Endothelial cell of umbilical vein (primary cell): ENCODE measurements at regions not wholly inside any gene's neighbourhood (a gene's known extent, or its start where the extent isn't known, plus 50 kb on each side); places are given as distances from the start of the nearest gene placed in this dataset.

Source experiments
- BruUV-seq: library from RNA; stranded (reverse); fragments of 400-500 nt; replicated peaks from 2 replicates; lab custom pipeline; 2021; lab: Mats Ljungman, UMichigan
- CTCF ChIA-PET: fragments of 300-600, 350-600 bp; sonication (Branson Sonifier 250); formaldehyde crosslinking; loops from one replicate; lab custom pipeline; 2021; ENCODE audit warnings: antibody characterized with exemption, inconsistent platforms; lab: Charles Lee
- POLR2A ChIA-PET: fragments of 300-600, 350-600 bp; sonication (Branson Sonifier 250); formaldehyde crosslinking; loops from one replicate; lab custom pipeline; 2021; ENCODE audit warnings: antibody characterized with exemption, inconsistent platforms; lab: Charles Lee
- DNase-seq: peaks from one replicate; pipeline ENCODE4 v3.0.0-alpha.2; 2011; ENCODE audit warnings: low read depth, low spot score
- FAIRE-seq: peaks from 2 replicates; lab custom pipeline; 2011; peaks lifted over from hg19 to GRCh38; lab: Jason Lieb, UNC
- H2AFZ ChIP-seq: 2 replicates; pipeline ENCODE4 v1.6.0; 2012; ENCODE audit warnings: low read depth, low read length, control low read depth, inconsistent platforms
- H3K27ac ChIP-seq: 2 replicates; pipeline ENCODE4 v1.5.1; 2011; ENCODE audit warnings: low read depth, mild to moderate bottlenecking, control low read depth, low read length, moderate library complexity; ENCODE audit not compliant: insufficient read depth
- H3K27me3 ChIP-seq, 2 experiments: 2 replicates each; pipeline versions ENCODE4 v1.6.0 to v1.6.1; 2011; ENCODE audit warnings: low read length in 2 of 2, mixed read lengths in 1 of 2; ENCODE audit not compliant: control insufficient read depth in 2 of 2, insufficient read depth in 2 of 2
- H3K36me3 ChIP-seq, 2 experiments: 2 replicates in 1 of 2; 3 replicates in 1 of 2; pipeline ENCODE4 v1.5.1; 2011; ENCODE audit warnings: low read length in 2 of 2, mild to moderate bottlenecking in 1 of 2, moderate library complexity in 1 of 2; ENCODE audit not compliant: control insufficient read depth in 2 of 2, insufficient read depth in 2 of 2; ENCODE audit errors: extremely low read depth in 1 of 2
- H3K4me1 ChIP-seq: 3 replicates; pipeline ENCODE4 v1.5.1; 2011; ENCODE audit warnings: mild to moderate bottlenecking, low read length; ENCODE audit not compliant: control insufficient read depth, insufficient read depth; ENCODE audit errors: extremely low read depth
- H3K4me2 ChIP-seq: 2 replicates; pipeline ENCODE4 v1.6.1; 2011; ENCODE audit warnings: low read length, control low read depth, mixed read lengths; ENCODE audit not compliant: insufficient read depth
- H3K4me3 ChIP-seq, 3 experiments: fragments of 200-600 bp in 1 of 3; sonication (generic), shearing (Covaris generic) in 1 of 3; replicated peaks in 1 of 3; 2 replicates each; pipeline ENCODE4 v1.5.1; 2011 to 2016; ENCODE audit warnings: control low read depth in 3 of 3, low read length in 3 of 3, mild to moderate bottlenecking in 2 of 3, inconsistent platforms in 1 of 3, low read depth in 1 of 3, moderate library complexity in 1 of 3; ENCODE audit not compliant: insufficient read depth in 1 of 3
- H3K79me2 ChIP-seq: 2 replicates; pipeline ENCODE4 v1.6.0; 2012; ENCODE audit warnings: low read length, inconsistent platforms; ENCODE audit not compliant: control insufficient read depth, insufficient read depth
- H3K9ac ChIP-seq: replicated peaks from 2 replicates; pipeline ENCODE3; 2011; ENCODE audit warnings: low read length, control low read depth; ENCODE audit not compliant: insufficient read depth; ENCODE audit errors: extremely low read depth
- H3K9me1 ChIP-seq: replicated peaks from 3 replicates; pipeline ENCODE4 v1.6.0; 2011; ENCODE audit warnings: mild to moderate bottlenecking, low read length; ENCODE audit not compliant: control insufficient read depth, insufficient read depth; ENCODE audit errors: extremely low read depth
- H3K9me3 ChIP-seq: replicated peaks from 2 replicates; pipeline ENCODE4 v1.5.1; 2012; ENCODE audit warnings: low read length, inconsistent platforms; ENCODE audit not compliant: control insufficient read depth, insufficient read depth
- H4K20me1 ChIP-seq: replicated peaks from 2 replicates; pipeline ENCODE3; 2011; ENCODE audit warnings: mild to moderate bottlenecking, low read length; ENCODE audit not compliant: control insufficient read depth, insufficient read depth; ENCODE audit errors: extremely low read depth
- CTCF ChIP-seq, 2 donors: IDR thresholded peaks; 1 replicate in 1 of 2; 2 replicates in 1 of 2; pipeline ENCODE4 v1.5.1; 2011; ENCODE audit warnings: low read length in 2 of 2, mild to moderate bottlenecking in 2 of 2, moderate library complexity in 2 of 2, control low read depth in 1 of 2, inconsistent platforms in 1 of 2, low read depth in 1 of 2; ENCODE audit not compliant: insufficient read depth in 1 of 2; ENCODE audit errors: extremely low read depth in 1 of 2
- EZH2 ChIP-seq: IDR thresholded peaks from 2 replicates; pipeline ENCODE4 v1.6.1; 2012; ENCODE audit warnings: borderline replicate concordance, low read depth, mild to moderate bottlenecking, moderate library complexity, low read length, inconsistent platforms; ENCODE audit not compliant: severe bottlenecking
- FOS ChIP-seq: IDR thresholded peaks from 2 replicates; pipeline ENCODE4 v1.6.1; 2011; ENCODE audit warnings: mild to moderate bottlenecking, low read length, moderate library complexity, borderline replicate concordance; ENCODE audit not compliant: insufficient read depth
- GATA2 ChIP-seq: IDR thresholded peaks from 2 replicates; pipeline ENCODE4 v1.7.0; 2011; ENCODE audit warnings: low read depth, mild to moderate bottlenecking, moderate library complexity, mixed read lengths, low read length; ENCODE audit not compliant: insufficient read length, insufficient read depth
- JUN ChIP-seq: IDR thresholded peaks from 2 replicates; pipeline ENCODE4 v1.6.1; 2011; ENCODE audit warnings: borderline replicate concordance, low read depth; ENCODE audit not compliant: insufficient read length, insufficient read depth
- MAX ChIP-seq: IDR thresholded peaks from 2 replicates; pipeline ENCODE4 v1.6.1; 2011; ENCODE audit not compliant: insufficient read depth, insufficient read length
- MYC ChIP-seq: IDR thresholded peaks from one replicate; pipeline ENCODE4 v1.6.1; 2011; ENCODE audit warnings: mild to moderate bottlenecking, low read depth, low read length
- POLR2A ChIP-seq: IDR thresholded peaks from 2 replicates; pipeline ENCODE4 v1.6.1; 2012; ENCODE audit warnings: low read depth, mild to moderate bottlenecking, control low read depth, low read length
- POLR2AphosphoS5 ChIP-seq: IDR thresholded peaks from 2 replicates; pipeline ENCODE4 v1.6.1; 2012; ENCODE audit warnings: low read depth, mild to moderate bottlenecking, control low read depth, low read length, moderate library complexity; ENCODE audit not compliant: insufficient read depth
- dilution Hi-C: fragments of 300-500 bp; cut with MboI; formaldehyde crosslinking; loops from one replicate; pipeline ENCODE4 v1.15.0; 2019; ENCODE audit warnings: low sequenced_read_pairs; ENCODE audit not compliant: extremely low pct_ligation_motif_present
- intact Hi-C: fragments of 100-400 bp; cut with micrococcal nuclease; formaldehyde crosslinking; loops from one replicate; pipeline ENCODE4 v1.10.0; 2022

- Histone ChIP-seq H3K9me3 (no peaks in the 10 kb centered on the region), H3K4me3 (no peak overlapping the region), H4K20me1 (no peaks in the 10 kb centered on the region), H3K9ac (no peak overlapping the region), H3K9me1 (no peaks in the 10 kb centered on the region), H3K27me3 (no peaks in the 10 kb centered on the region), H3K79me2 (no peaks in the 10 kb centered on the region), H3K27ac (no peak overlapping the region), H3K4me1 (no peaks in the 10 kb centered on the region), H3K4me2 (no peak overlapping the region), H3K36me3 (no peaks in the 10 kb centered on the region), H2AFZ (no peak overlapping the region)
- CTCF ChIA-PET = interaction anchor here (0.5 to 1.9 kb wide), 4 partner anchors 8 to 21 kb away, joined by 3 to 7 read pairs (median 4); no protein-coding TSS in a partner anchor
- DNase-seq = no peak
- POLR2A ChIA-PET = no interaction called here
- TF ChIP-seq MYC (no peak), MAX (no peak), POLR2AphosphoS5 (no peak), CTCF (IDR thresholded peaks at IDR 0.05; ENCODE audit: extremely low read depth in 1 of 2, insufficient read depth in 1 of 2, low read depth in 1 of 2, low read length in 2 of 2) (no peak), JUN (no peak), POLR2A (no peak), GATA2 (no peak), EZH2 (no peak), FOS (no peak)
- no TSS peak for BruUV-seq
- dilution Hi-C loops = no loop called here
- no peak for FAIRE-seq
- intact Hi-C loops = no loop called here
Measured at GRCh38 chr2:16738361-16739225, 73.0 kb upstream of the CYRIA start.
